ENCODE measurements at regions not wholly inside any gene's neighbourhood (a gene's known extent, or its start where the extent isn't known, plus 50 kb on each side); places are given as distances from the start of the nearest gene placed in this dataset.

DNA sequence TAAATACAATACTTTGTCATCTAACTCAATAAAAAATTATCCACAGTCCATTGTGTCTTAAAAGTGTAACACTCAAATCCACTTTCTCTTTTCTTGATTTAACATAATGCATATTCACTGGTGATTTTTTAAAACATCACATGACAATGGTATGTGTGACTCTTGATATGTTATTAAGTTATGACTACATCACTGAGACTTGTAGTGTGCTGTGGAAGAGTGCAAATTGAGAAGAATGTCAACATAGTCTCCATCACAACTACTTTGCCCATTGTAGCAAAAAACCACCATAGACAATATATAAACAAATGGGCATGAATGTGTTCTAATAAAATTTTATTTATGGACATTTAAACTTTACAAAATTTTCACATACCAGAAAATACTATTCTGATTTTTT lies 380.7 kb upstream of the PMFBP1 start:
- no peak for TF ChIP-seq CTCF (IDR thresholded peaks at IDR 0.05)
- intact Hi-C loops (cut with micrococcal nuclease) = no loop called here

GRCh38 chr16:72551649-72552048 lies 379.7 kb upstream of the PMFBP1 start:
- H3K27me3 ChIP-seq (ENCODE audit: control insufficient read depth in 2 of 2, insufficient read depth in 2 of 2, low read length in 2 of 2) = no peaks in the 10 kb centered on the region
- Mint-ChIP-seq H3K9me3 (peaks cover 10 to 32% (median 18%) of the 10 kb centered on the region in 7 donors), H3K36me3 (peaks cover 6 to 17% of the 10 kb centered on the region in 2 donors), H3K4me1 (no peaks in the 10 kb centered on the region), H3K4me3 (no peak overlapping the region), H3K27ac (no peak overlapping the region), H3K27me3 (ENCODE audit: low read depth in 3 of 3) (peaks cover 0 to 1% (median 0%) of the 10 kb centered on the region in 3 donors)
- no peak overlapping the region for H3K4me2 ChIP-seq (replicated peaks; ENCODE audit: extremely low read depth, low read length, poor library complexity, severe bottlenecking)
- TF ChIP-seq CTCF (IDR thresholded peaks at IDR 0.05) = no peak
- H3K79me2 ChIP-seq (ENCODE audit: insufficient read depth, low read length) = no peaks in the 10 kb centered on the region
- H3K4me1 ChIP-seq (ENCODE audit: control insufficient read depth in 1 of 2, insufficient read depth in 2 of 2, low read length in 2 of 2) = no peaks in the 10 kb centered on the region
- intact Hi-C loops (cut with micrococcal nuclease) = no loop called here
- no peaks in the 10 kb centered on the region for H4K20me1 ChIP-seq (ENCODE audit: insufficient read depth, low read length)
- H3K36me3 ChIP-seq (replicated peaks in 1 of 2; ENCODE audit: control insufficient read depth in 1 of 2, insufficient read depth in 2 of 2, low read length in 2 of 2) = no peaks in the 10 kb centered on the region
- H3K27ac ChIP-seq (ENCODE audit: low read depth in 1 of 2, low read length in 2 of 2) = no peak overlapping the region
- H3K9me3 ChIP-seq (replicated peaks in 1 of 2; ENCODE audit: control insufficient read depth in 1 of 2, insufficient read depth in 1 of 2, low read length in 2 of 2) = peaks cover 0 to 3% of the 10 kb centered on the region in 2 donors
- no CpG with 5 or more reads among the region's 1 CpG for WGBS (ENCODE audit: insufficient coverage)
- no peak overlapping the region for H3K4me3 ChIP-seq (replicated peaks in 1 of 3; ENCODE audit: low read depth in 2 of 3, low read length in 3 of 3)
- DNase-seq = no peak
- H3K9ac ChIP-seq (ENCODE audit: insufficient read depth, low read length, poor library complexity, severe bottlenecking) = no peak overlapping the region
- no peak overlapping the region for H2AFZ ChIP-seq (ENCODE audit: insufficient read depth, low read depth, low read length, poor library complexity, severe bottlenecking)

More for the DNA sequence above, 380.7 kb upstream of the PMFBP1 start:
- DNase-seq = no peak
- peaks cover 9 to 29% (median 15%) of the 10 kb centered on the region in 7 donors for H3K9me3 Mint-ChIP-seq
- no peak overlapping the region for H3K4me2 ChIP-seq (replicated peaks; ENCODE audit: extremely low read depth, low read length, poor library complexity, severe bottlenecking)
- H3K36me3 Mint-ChIP-seq = peaks cover 6 to 17% of the 10 kb centered on the region in 2 donors
- H3K4me3 Mint-ChIP-seq = no peak overlapping the region
- no peaks in the 10 kb centered on the region for H3K27me3 ChIP-seq (ENCODE audit: control insufficient read depth in 2 of 2, insufficient read depth in 2 of 2, low read length in 2 of 2)
- H3K4me1 ChIP-seq (ENCODE audit: control insufficient read depth in 1 of 2, insufficient read depth in 2 of 2, low read length in 2 of 2) = no peaks in the 10 kb centered on the region
- no peak overlapping the region for H3K9ac ChIP-seq (ENCODE audit: insufficient read depth, low read length, poor library complexity, severe bottlenecking)
- no peak overlapping the region for H3K27ac Mint-ChIP-seq
- H3K4me3 ChIP-seq (replicated peaks in 1 of 3; ENCODE audit: low read depth in 2 of 3, low read length in 3 of 3) = no peak overlapping the region
- no peaks in the 10 kb centered on the region for H3K4me1 Mint-ChIP-seq
- no peaks in the 10 kb centered on the region for H4K20me1 ChIP-seq (ENCODE audit: insufficient read depth, low read length)
- no peaks in the 10 kb centered on the region for H3K36me3 ChIP-seq (replicated peaks in 1 of 2; ENCODE audit: control insufficient read depth in 1 of 2, insufficient read depth in 2 of 2, low read length in 2 of 2)
- H3K27ac ChIP-seq (ENCODE audit: low read depth in 1 of 2, low read length in 2 of 2) = no peak overlapping the region
- no peaks in the 10 kb centered on the region for H3K79me2 ChIP-seq (ENCODE audit: insufficient read depth, low read length)
- H3K9me3 ChIP-seq (replicated peaks in 1 of 2; ENCODE audit: control insufficient read depth in 1 of 2, insufficient read depth in 1 of 2, low read length in 2 of 2) = peaks cover 0 to 3% of the 10 kb centered on the region in 2 donors
- no peak overlapping the region for H2AFZ ChIP-seq (ENCODE audit: insufficient read depth, low read depth, low read length, poor library complexity, severe bottlenecking)
- H3K27me3 Mint-ChIP-seq (ENCODE audit: low read depth in 3 of 3) = peaks cover 0 to 1% (median 0%) of the 10 kb centered on the region in 3 donors
